NCI-H146 treated with DMSO at 0.1 percent for 48 hours (cell line): ENCODE measurements at regions not wholly inside any gene's neighbourhood (a gene's known extent, or its start where the extent isn't known, plus 50 kb on each side); places are given as distances from the start of the nearest gene placed in this dataset.

Source experiments
- DNase-seq: peaks from one replicate; lab custom pipeline; 2025; ENCODE audit not compliant: unreplicated experiment; lab: John Stamatoyannopoulos, UW

DNA sequence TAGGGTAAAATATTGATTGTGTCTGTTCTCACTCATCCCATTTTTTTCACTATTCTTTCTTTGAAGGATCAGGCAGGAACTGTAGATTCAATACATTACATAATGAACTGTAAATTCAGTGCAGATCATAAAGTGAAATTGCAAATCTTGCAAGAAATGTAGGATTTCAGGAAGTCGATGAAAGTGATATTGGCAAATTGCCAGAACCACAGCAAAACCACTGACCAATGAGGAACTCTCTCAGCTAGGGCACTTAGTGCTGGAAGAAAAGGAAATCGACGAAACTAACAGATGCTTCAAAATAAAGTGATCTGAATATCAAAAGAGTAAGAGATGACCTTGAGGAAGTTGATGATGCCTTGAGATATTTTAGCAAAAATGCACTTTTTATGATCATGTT is 157.6 kb downstream of the AACS start:
- no peak for DNase-seq

DNA sequence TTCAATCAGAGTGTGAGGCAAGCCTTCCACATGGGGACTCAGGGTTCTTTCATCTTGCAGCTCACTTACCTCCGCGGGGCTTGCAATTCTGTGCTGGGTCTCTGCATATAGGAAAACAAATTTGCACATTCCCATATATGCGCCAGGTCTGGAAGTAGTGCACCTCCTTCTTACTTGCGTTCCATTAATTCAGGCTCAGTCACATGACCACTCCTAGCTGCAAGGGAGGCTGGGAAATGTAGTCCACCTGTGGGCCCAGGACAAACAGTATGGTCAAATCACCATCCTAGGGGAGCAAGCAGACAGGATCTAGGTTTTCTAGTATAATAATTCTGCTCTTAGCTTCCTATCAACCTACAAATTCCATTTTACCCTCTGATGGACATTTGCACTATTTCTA is 160.4 kb downstream of the AACS start:
- no peak for DNase-seq

DNA sequence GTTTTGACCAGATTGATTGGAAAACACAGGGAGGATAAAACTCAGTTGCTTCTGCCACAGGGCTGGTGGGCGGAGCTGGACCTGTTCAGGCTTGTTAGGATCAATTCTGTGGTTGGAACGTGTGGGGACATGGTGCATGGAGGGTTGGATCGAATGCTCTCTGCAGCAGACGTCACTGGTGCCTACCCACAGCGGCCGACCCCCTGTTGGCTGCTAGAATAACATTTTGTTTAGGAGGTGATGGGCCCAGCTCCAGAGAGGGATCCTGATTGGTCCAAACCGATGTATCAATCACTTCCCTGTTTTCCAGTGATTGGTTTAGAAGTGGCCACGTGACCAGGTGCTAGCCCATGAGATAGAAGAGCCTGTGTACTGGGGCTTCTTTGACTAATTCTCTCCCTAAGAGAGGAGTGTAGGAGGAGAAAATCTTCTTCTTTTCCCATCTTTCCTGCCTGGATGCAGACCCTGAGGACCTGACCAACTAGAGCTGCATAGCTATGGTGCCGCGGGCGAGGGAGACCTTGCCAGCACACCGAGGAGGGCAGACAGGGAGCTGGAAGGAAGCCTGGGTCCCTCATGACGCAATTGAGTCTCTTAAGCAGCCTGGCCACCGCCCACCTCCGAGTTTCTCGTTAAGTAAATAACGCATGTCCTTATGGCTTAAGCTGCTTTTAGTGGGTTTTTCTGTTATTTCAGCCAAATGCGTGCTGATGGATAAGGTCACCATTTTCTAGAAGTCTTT is 163.5 kb downstream of the AACS start:
- no peak for DNase-seq

DNA sequence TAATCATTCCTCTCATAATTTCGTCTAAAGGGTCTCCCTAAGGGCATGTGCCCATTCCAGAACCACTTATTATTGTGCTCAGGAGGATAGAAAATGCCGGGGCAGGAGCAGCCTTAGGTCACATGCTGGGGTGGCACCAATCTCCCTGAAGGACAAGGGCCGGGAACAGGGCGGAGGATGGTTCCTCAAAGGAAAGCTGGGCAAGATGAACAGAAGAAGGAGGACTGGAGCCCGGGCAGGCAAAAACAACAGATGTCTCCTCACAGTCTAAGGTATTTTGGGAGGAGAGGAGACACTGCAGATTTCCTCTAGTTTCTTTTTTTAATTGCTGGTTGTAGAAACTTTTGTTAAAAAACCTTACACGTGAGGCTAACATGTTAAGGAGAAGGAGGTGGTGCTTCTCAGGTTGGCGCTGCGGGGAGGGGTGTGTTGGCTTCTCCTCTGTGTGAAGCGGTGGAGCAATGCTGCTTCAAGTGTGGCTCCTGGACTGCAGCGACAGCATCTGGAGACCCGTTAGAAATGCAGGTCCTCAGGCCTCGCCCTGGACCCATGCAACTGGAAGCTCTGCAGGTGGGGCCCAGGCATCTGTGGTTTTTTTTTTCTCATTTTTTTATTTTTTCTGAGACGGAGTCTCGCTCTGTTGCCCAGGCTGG is 164.8 kb downstream of the AACS start:
- no peak for DNase-seq

DNA sequence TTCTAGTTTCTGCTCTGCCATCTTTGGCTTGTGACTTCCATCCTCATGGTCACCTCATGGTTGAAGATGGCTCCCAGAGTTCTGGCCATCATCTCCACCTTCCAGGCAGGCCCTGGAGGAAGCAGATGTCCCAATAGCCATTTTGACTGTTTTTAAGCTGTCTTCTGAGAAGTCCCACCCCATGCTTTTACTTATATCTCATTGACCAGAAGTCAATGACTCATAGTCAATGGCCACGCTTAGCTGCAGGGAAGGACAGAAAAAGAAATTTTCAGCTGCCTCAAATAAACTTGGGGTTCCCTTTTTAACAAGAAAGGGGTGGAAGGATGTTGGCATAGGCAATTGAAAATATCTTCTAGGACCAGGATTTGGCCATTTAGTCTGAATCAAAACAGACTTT is 168.1 kb downstream of the AACS start:
- no peak for DNase-seq

DNA sequence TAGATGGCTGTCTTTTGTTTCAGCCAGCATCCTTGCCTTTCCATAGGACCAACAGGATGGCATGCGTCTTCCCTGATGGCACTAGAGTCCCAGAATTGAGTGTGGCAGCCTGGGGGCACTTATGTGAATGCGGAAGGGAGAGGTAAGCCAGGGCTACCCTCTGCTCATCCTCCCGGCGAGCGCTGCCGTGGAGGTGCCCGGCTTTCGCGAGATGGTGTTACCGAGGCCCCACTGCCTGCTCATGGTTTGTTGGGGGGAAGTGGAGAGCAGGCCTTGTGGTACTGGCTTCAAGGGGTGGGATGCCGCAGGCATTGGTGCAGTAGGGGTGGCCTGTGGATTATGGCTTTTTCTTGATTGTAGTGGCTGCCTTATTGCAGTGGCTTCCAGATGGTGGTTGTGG is 174.3 kb downstream of the AACS start:
- no peak for DNase-seq

DNA sequence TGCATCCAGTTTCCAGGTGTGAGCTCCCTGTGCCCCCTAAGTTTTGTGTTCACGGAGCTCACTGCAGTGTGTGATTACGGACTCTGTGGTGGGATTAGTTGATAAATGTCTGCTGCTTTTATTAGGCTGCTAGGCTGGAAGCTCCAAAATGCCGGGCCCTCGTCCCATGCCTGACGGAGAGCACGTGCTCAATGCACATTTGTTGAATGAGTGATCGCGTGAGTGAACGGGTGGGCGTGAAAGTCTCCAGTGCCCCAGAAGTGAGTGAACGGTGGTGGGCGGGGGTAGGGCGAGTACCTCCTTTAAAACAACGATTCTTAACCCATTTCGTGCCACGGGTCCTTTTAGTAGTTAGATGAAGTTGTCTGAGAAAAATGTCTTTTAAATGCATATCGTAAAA is 175.5 kb downstream of the AACS start:
- no peak for DNase-seq

DNA sequence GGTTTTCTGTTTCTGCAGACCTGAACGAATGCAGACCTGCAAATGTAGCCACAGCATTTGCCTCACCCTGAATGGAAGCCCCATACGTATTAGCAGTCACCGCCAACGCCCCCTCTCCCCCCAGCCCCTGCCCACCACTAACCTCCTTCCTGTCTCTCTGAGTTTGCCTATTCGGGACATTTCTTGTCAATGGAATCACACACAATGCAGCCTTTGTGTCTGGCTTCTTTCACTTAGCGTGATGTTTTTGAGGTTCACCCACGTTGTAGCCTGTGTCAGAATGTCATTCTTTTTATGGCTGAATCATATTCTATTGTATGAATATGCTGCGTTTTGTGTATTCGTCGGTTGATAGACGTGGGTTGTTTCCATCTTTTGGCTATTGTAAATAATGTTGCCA is 178.6 kb downstream of the AACS start:
- DNase-seq = no peak

DNA sequence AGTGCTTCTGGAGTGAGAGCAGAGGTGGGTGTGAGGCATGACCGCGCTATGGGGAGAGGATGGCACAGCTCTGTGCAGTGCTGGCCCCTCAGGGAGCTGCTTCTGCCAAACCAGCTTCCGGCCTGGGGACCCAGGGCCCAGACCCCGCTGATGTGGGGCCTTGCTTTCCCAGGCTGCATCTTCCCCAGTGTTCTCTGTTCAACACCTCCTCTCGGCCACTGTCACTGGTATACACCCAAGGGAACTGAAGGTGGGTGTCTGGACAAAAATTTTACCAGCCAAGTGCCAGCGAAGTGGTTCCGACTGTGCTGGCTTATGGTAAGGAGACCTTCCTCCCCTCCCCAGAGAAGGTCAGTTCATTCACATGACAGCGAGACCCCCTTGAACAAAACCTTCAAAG is 179.1 kb downstream of the AACS start:
- no peak for DNase-seq

DNA sequence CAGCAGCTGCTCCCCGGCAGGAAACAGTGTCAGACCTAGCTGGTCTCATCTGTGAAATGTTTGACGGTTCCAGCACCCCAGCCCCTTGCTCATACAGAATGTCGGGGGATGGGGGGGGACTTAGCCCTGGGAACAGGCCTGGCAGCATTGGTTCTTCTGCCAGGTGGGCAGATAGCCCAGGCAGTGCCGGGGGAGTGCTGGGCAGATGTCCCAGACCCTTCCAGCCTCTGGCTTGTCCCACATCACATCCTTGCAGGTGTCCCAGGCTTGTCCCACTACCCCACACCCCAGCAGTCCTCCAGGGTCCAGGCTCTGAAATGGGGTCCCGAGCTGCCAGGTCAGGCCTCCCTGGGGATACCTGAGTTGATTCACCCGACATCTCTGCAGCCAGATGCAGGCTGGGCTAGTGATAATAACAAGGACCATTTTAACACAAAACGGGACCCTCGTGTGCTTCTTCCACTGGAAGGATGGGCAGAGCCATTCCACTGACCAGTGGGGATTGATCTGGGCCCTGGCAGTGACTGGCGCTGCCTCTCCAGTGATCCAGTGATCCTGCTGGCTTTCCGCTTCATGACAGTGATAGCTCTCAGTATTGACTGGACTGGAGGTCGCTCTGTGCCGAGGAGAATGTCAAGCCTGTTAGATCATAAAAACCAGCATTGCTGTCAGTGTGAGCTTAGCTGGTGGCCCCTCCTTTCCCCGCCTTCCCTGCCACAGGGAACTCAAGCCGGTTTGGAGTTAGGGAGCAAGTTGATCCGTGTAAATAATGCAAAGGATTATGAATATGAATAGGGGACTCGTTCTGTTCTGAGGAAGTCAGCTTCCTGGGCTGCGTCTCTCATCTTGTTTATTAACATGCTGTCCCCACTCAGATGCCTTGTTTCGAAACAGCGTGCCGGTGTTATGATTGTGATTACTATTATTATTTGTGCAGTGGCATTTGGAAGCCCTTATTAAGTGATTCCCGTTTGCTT is 180.6 kb downstream of the AACS start:
- DNase-seq = no peak

DNA sequence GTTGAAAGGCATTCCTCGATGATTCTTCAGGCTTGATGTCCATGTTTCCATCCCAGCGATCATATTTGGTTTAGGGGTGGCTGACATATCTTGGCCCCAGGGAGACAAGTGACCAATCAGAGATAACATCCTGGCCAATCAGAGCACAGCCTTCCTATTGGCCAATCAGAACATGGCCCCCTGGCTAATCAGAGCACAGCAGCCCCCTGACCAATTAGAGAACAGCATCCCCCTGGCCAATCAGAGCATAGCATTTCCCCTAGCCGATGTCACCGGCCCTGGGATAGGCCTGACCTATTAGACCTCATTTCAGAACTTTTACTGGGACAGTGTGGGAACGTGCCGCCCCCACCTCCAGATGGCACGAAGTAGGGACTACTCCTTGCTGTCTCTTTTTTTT is 182.2 kb downstream of the AACS start:
- no peak for DNase-seq

DNA sequence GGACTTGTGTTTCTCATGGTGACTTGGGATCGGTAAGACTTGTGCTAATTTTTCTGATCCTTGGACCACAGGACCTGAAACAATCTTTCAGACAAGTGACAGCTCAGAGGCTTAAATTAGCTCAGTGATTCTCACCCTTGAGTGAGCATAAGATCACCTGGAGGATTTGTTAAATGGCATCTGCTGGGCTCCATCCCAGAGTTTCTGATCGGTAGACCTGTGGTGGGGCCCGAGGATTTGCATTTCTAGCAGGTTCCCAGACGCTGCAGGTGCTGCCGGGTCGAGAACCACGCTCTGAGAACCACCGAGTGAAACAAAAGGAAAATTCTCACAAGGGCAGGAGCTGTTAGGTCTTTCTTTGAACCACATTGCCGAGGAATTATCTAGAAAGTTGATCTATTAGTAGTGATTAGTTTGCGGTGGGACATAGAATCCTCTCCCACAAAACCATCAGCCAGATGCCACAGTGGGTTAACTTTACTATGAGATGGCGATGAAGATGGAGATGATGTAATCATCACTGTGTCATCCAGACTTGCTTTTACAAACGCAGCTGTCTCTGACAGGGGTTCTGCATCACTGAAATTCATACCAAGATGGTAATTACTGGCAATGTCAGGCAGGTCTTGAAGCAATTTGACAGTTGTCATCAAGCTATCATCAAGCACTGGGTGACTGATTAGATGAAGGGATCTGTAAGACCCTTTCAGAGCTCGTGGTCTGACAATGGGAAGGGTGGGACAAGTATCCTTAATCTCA is 184.0 kb downstream of the AACS start:
- no peak for DNase-seq

DNA sequence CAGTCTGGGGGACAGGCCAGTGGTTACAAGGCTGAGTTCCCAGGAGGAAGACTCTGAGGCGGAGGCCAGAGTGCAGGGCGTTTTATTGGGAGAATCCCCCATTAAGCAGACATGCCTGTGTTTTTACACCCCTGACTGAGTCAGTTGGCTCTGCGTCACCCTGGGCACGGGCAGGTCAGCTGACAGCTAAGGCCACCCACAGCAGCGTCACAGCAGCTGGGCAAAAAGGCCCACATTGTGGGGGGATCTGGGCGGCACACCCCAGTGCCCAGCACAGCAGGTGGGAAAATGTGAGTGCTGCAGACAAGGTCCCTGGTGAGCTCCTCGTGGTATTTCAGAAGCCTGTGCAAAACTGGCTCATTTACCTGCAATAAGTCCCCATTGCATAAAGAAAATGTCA is 184.7 kb downstream of the AACS start:
- DNase-seq = no peak

DNA sequence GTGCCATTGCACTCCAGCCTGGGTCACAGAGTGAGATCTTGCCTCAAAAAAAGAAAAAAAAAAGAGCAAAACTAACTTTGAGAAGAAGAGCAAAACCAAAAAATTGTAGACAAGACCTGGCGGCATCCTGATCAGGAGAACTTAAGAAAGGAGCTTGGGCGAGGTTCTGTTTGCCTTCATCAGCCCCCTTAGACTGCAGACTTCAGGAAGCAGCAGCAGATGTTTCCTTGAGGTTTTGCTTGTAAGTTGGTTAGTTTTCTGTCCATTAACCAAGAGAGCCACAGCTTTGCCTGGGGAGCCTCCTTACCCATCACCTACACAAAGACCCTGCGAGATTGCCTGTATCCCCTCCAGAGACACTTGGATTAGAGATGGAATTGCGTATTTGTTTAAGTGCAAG is 189.0 kb downstream of the AACS start:
- no peak for DNase-seq

DNA sequence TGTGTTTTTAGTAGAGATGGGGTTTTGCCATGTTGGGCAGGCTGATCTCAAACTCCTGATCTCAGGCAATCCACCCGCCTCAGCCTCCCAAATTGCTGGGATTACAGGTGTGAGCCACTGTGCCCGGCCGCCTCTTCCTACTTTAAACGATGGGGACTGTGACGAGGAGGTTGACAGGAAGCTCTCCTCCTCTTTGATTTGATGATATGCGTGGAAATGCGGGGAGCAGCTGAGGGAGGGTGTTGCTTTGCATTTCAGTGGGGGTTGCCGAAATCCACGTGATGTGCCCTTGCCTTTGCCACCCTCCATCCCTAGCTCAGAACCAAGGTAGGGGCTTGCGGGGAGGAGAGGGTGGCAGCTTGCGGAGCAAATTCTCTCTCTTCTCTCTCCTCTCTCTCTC is 189.6 kb downstream of the AACS start:
- no peak for DNase-seq

DNA sequence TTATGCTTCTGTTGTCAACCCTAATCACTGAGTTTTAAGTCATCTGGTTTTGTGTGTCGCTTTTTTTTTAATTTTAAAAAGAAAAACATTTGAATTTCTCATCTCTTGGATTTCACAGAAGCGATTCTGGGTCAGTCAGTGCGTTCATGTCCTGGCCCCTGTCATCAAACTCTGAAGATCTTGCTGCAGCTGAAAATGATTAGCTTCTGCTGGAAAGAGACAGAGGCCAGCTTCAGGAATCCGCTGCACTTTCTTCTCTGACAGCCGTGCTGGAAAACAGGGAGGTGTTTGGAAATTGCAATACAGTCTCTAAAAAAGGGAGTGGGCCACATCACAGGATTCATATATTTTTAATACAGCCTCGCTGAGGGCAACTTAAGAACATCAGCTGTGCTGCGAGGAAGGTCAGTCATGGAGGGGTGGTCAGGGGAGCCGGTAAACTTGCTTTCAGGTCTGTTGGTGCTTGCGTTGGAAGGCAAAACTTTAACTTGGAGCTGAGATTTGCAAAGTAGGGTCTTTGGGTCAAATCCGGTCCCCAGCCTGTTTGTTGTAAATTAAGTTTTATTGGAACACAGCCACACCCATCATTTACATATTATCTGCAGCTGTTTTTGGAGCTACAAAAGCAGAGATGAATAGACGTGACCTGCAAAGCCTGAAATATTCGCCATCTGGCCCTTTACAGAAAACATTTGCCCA is 190.8 kb downstream of the AACS start:
- DNase-seq = no peak

DNA sequence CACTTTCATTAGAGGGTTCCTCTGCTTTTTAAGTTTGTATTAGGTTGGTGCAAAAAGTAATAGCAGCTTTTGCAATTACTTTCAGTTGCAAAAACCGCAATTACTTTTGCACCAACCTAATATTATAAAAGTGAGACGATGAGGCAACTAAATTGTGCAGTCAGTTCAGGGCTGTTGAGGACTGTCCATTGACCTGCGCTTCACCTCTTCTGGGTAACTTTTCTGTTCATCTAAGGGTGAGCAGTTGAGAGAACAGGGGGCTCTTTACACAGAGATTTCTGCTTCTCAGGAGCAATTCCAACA is 191.3 kb downstream of the AACS start:
- no peak for DNase-seq

DNA sequence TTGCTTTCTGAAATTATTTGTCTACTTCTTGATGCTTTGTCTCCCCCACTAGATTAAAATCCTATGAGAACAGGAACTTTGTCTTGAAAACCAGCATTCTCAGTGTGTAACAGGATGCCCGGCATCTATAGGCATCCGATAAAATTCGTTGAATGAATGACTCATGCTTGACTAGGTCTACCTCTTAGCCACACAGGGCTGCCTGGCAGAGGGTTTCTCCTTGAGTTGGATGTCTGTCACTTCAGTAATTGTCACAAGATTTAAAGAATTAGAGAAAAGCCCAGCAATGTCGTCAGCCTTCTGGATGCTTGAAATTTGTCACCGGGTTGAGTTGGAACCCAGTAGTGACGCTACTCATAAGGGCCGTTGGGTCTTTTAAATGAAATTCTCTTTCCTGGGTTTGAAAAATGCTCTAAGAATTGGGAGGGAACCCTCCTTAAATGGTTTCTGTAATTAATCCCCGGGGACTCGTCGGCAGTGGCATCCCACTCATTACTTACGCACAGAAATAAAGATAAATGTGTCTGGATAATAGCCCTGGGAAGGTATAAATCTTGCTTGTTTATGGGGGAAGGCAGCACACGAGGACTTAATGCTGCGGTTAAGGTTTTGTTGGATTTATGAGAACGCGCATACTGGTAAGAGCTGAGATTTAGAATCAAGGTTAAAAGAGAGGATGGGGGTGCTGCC is 194.1 kb downstream of the AACS start:
- DNase-seq = no peak

DNA sequence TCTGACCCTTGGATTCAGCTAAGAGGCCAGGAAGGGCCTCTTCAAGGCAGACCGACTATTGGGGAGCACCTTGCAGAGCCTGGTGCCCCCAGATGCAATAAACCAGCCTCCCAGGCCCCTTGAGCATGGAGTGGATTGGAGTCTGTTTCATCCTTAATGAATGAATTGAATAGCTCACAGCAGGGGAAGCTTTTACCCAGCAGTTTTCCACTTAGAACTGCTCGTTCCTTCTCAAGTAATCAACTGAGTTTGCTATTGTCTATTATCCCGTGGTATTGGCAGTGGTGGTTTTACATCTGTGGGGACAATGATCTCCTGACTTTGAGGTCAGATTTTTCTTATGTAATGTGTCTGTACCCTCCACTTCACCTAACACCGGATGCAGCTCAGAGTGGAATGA is 197.6 kb downstream of the AACS start:
- no peak for DNase-seq

DNA sequence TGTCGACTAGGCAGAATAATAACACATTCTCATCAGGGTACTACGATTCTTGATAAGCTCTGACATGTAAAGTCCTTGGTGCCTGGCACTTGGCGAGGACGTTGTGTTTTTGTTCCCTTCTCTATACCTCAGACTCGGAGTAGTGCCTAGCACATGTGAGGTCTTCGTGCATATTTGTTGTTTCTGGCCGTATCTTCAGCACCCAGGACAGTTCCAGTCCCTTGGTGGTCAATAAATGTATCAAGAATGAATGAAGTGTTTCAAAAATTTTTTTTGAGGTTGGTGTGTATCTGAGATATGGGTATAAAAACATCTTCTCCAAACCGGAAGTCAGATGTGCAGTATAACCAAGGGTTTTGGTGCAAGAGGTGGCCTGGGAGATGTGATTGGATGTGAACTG is 198.2 kb downstream of the AACS start:
- DNase-seq = no peak
